OCI-LY7 (cell line): ENCODE measurements at regions not wholly inside any gene's neighbourhood (a gene's known extent, or its start where the extent isn't known, plus 50 kb on each side); places are given as distances from the start of the nearest gene placed in this dataset.
A peak's percentile ranks its signal among the peaks of the same experiment; 100 is the strongest.

Source experiments
- BruUV-seq: library from RNA; stranded (reverse); fragments of 400-500 nt; replicated peaks from 2 replicates; lab custom pipeline; 2021; lab: Mats Ljungman, UMichigan
- CTCF ChIA-PET: fragments of 300-600 bp; sonication (Branson Sonifier 250); formaldehyde crosslinking; loops from one replicate; lab custom pipeline; 2022; ENCODE audit warnings: antibody characterized with exemption; ENCODE audit not compliant: unreplicated experiment; lab: Charles Lee
- POLR2A ChIA-PET: fragments of 300-600 bp; sonication (Branson Sonifier 250); formaldehyde crosslinking; loops from one replicate; lab custom pipeline; 2022; ENCODE audit warnings: antibody characterized with exemption; lab: Charles Lee
- DNase-seq: peaks from one replicate; pipeline ENCODE4 v3.0.0-alpha.2; 2015; ENCODE audit warnings: low spot score
- H2AFZ ChIP-seq: fragments of 200-600 bp; sonication (generic), shearing (Covaris generic); 2 replicates; pipeline ENCODE4 v1.6.1; 2014; ENCODE audit warnings: mild to moderate bottlenecking, antibody characterized with exemption, low read length, moderate library complexity
- H3K27ac ChIP-seq: fragments of 200-600 bp; sonication (generic); 2 replicates; pipeline ENCODE4 v1.5.1; 2014; ENCODE audit warnings: mixed run types, low read depth, mild to moderate bottlenecking, moderate library complexity, low read length, inconsistent platforms; ENCODE audit not compliant: poor library complexity, severe bottlenecking
- H3K36me3 ChIP-seq: fragments of 200-600 bp; sonication (generic); 2 replicates; pipeline ENCODE4 v1.6.1; 2014; ENCODE audit warnings: mild to moderate bottlenecking, antibody characterized with exemption, low read length, moderate library complexity, mixed read lengths; ENCODE audit not compliant: insufficient read depth
- H3K4me1 ChIP-seq: fragments of 200-600 bp; sonication (generic); 2 replicates; pipeline ENCODE4 v1.5.1; 2014; ENCODE audit warnings: mild to moderate bottlenecking, low read length; ENCODE audit not compliant: insufficient read depth, poor library complexity, severe bottlenecking
- H3K4me2 ChIP-seq: fragments of 200-600 bp; sonication (generic); 2 replicates; pipeline ENCODE4 v1.6.1; 2014; ENCODE audit warnings: mild to moderate bottlenecking, low read length
- H3K4me3 ChIP-seq: fragments of 200-600 bp; sonication (generic); 2 replicates; pipeline ENCODE4 v1.5.1; 2014; ENCODE audit warnings: mild to moderate bottlenecking, low read depth, low read length; ENCODE audit not compliant: poor library complexity, severe bottlenecking
- H3K79me2 ChIP-seq: fragments of 200-600 bp; sonication (generic); 2 replicates; pipeline ENCODE4 v1.6.1; 2016; ENCODE audit warnings: low read depth, mild to moderate bottlenecking, low read length, moderate library complexity, mixed read lengths; ENCODE audit not compliant: insufficient read depth
- H3K9me2 ChIP-seq: fragments of 200-600 bp; sonication (generic); 2 replicates; pipeline ENCODE4 v1.6.1; 2016; ENCODE audit warnings: mild to moderate bottlenecking, low read length, mixed read lengths; ENCODE audit not compliant: insufficient read depth
- H3K9me3 ChIP-seq: fragments of 200-600 bp; sonication (generic); 2 replicates; pipeline ENCODE4 v1.6.1; 2014; ENCODE audit warnings: mild to moderate bottlenecking, mixed run types, low read length, mixed read lengths
- H4K20me1 ChIP-seq: fragments of 200-600 bp; sonication (generic); 2 replicates; pipeline ENCODE4 v1.6.1; 2014; ENCODE audit warnings: mild to moderate bottlenecking, antibody characterized with exemption, low read length, moderate library complexity, mixed read lengths; ENCODE audit not compliant: insufficient read depth
- CTCF ChIP-seq: fragments of 200-600 bp; sonication (generic); conservative IDR thresholded peaks from 2 replicates; pipeline ENCODE4 v1.5.1; 2014; ENCODE audit warnings: mild to moderate bottlenecking, antibody characterized with exemption, low read length, moderate library complexity, mixed read lengths
- EZH2phosphoT487 ChIP-seq: fragments of 200-600 bp; sonication (generic); IDR thresholded peaks from 2 replicates; pipeline ENCODE4 v1.6.1; 2018; ENCODE audit warnings: low read depth, borderline replicate concordance, mild to moderate bottlenecking, mixed run types, antibody characterized with exemption, low read length, moderate library complexity, mixed read lengths
- intact Hi-C: fragments of 100-400 bp; cut with micrococcal nuclease; formaldehyde crosslinking; loops from one replicate; pipeline ENCODE4 v1.10.0; 2022; ENCODE audit not compliant: unreplicated experiment

DNA sequence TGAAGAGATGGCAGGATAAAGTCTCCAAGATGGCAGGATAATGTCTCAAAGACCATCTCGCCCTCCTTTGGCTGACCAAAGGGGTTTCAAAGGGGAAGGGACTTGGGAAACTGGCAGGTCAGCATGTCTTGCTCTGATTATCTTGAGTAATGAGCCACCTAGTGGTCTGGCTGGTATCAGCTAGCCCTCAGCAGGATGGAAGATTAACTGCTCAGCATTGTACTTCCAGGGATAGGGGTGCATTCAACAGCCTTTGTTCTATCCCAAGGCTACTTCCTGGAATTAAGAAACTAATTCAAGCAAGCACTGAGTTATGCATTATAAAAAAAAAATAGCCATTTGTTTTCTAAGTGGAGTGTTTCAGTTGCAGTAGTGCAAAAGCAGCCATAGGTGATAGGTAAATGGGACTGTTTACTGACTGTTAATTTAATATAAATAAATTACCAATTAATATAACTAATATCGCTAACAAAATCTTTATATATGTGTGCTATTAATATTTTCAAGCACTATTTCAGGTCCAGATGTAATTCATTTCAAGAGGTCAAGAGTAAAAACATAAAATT, 555.5 kb downstream of the CDH9 start:
- Histone ChIP-seq H4K20me1 (no peaks in the 10 kb centered on the region), H3K4me2 (no peak overlapping the region), H3K79me2 (no peaks in the 10 kb centered on the region), H3K9me3 (no peaks in the 10 kb centered on the region), H3K4me3 (no peak overlapping the region), H3K27ac (no peak overlapping the region), H3K4me1 (no peaks in the 10 kb centered on the region), H2AFZ (no peak overlapping the region), H3K9me2 (no peaks in the 10 kb centered on the region), H3K36me3 (no peaks in the 10 kb centered on the region)
- BruUV-seq, result no TSS peak
- CTCF ChIA-PET, result no interaction called here
- TF ChIP-seq CTCF (peak; percentile 71), EZH2phosphoT487 (no peak)
- DNase-seq, result peak; percentile 24
- intact Hi-C loops, result no loop called here
- POLR2A ChIA-PET, result no interaction called here

GRCh38 chr5:26482076-26482809, 556.1 kb downstream of the CDH9 start:
- ChIA-PET POLR2A (no interaction called here), CTCF (no interaction called here)
- Histone ChIP-seq H3K9me3 (no peaks in the 10 kb centered on the region), H3K79me2 (no peaks in the 10 kb centered on the region), H3K9me2 (no peaks in the 10 kb centered on the region), H3K36me3 (no peaks in the 10 kb centered on the region), H3K4me3 (no peak overlapping the region), H2AFZ (no peak overlapping the region), H3K4me2 (no peak overlapping the region), H4K20me1 (no peaks in the 10 kb centered on the region), H3K4me1 (no peaks in the 10 kb centered on the region), H3K27ac (no peak overlapping the region)
- TF ChIP-seq CTCF (no peak), EZH2phosphoT487 (no peak)
- intact Hi-C loops, result no loop called here
- no peak for DNase-seq
- BruUV-seq, result no TSS peak

GRCh38 chr5:26470439-26470838, 567.9 kb downstream of the CDH9 start:
- intact Hi-C loops, result no loop called here
- POLR2A ChIA-PET, result no interaction called here

More at GRCh38 chr5:26470439-26470838, 567.9 kb downstream of the CDH9 start:
- H2AFZ ChIP-seq, result no peak overlapping the region
- BruUV-seq, result no TSS peak
- CTCF ChIA-PET, result no interaction called here
- H3K9me3 ChIP-seq, result no peaks in the 10 kb centered on the region; the same call in 1 of the 2 replicates
- no peak overlapping the region for H3K4me3 ChIP-seq
- no peak overlapping the region for H3K4me2 ChIP-seq
- no peaks in the 10 kb centered on the region for H3K36me3 ChIP-seq
- no peak for DNase-seq
- no peaks in the 10 kb centered on the region for H3K79me2 ChIP-seq
- no peaks in the 10 kb centered on the region for H3K4me1 ChIP-seq
- H3K27ac ChIP-seq, result no peak overlapping the region
- TF ChIP-seq EZH2phosphoT487 (no peak), CTCF (no peak)
- H3K9me2 ChIP-seq, result no peaks in the 10 kb centered on the region
- no peaks in the 10 kb centered on the region for H4K20me1 ChIP-seq
